ENCODE measurements at regions not wholly inside any gene's neighbourhood (a gene's known extent, or its start where the extent isn't known, plus 50 kb on each side); places are given as distances from the start of the nearest gene placed in this dataset.
"Not testable (repeated sequence)": the region's sequence is repeated elsewhere in the genome, so short reads cannot be mapped to it uniquely, and the experiment has no call there.

DNA sequence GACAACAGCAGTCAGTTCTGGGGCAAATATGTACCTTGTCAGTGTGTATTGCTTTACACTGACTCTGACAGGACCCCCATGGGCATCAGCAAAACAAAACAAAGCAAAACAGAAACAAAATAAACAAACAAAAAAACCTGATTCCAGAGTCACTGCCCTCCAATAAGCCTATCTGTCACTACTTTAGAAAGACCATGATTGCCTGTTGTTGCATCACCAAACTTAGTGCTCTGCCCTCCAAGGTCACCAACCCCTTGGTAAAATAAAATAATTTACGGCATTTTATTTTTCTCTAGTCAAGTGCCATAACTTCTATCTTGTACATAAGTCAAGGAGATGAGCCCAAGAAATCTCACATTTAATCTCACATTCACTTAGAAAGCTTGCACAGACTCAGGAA lies 120.9 kb upstream of the ADAMTS3 start:
- Histone ChIP-seq H3K4me1 (ENCODE audit: control insufficient read depth in 1 of 2, insufficient read depth in 2 of 2, low read length in 2 of 2) (no peaks in the 10 kb centered on the region), H3K4me2 (ENCODE audit: low read length) (no peak overlapping the region), H3K4me3 (replicated peaks in 1 of 2; ENCODE audit: low read depth in 1 of 2, low read length in 2 of 2) (no peak overlapping the region), H3K79me2 (ENCODE audit: insufficient read depth, low read length) (no peaks in the 10 kb centered on the region), H3K27ac (ENCODE audit: low read depth, low read length) (no peak overlapping the region), H3K27me3 (ENCODE audit: insufficient read depth, low read length) (no peaks in the 10 kb centered on the region), H4K20me1 (ENCODE audit: insufficient read depth) (no peaks in the 10 kb centered on the region), H3K9ac (ENCODE audit: low read length) (no peak overlapping the region), H2AFZ (ENCODE audit: low read depth, low read length, poor library complexity, severe bottlenecking) (no peak overlapping the region), H3K36me3 (ENCODE audit: control insufficient read depth in 1 of 2, insufficient read depth in 2 of 2, low read length in 2 of 2) (no peaks in the 10 kb centered on the region), H3K9me3 (ENCODE audit: control insufficient read depth in 1 of 2, insufficient read depth in 1 of 2, low read depth in 1 of 2, low read length in 2 of 2) (no peaks in the 10 kb centered on the region), H3K9me2 (ENCODE audit: insufficient read depth) (no peaks in the 10 kb centered on the region)
- POLR2A ChIA-PET, result no interaction called here
- RAD21 ChIA-PET (ENCODE audit: low non-redundant PET in 1 of 2, low total read pairs in 2 of 2, uncharacterized antibody in 2 of 2, unreplicated experiment in 2 of 2), result no interaction called here
- CTCF ChIA-PET, result no interaction called here
- BruUV-seq (replicated peaks), result no TSS peak
- TF ChIP-seq, protein P1, sequence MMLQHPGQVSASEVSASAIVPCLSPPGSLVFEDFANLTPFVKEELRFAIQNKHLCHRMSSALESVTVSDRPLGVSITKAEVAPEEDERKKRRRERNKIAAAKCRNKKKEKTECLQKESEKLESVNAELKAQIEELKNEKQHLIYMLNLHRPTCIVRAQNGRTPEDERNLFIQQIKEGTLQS (IDR thresholded peaks at IDR 0.05), result no peak
- TF ChIP-seq CBX3 (IDR thresholded peaks at IDR 0.05; ENCODE audit: low read depth) (no peak), JUND (IDR thresholded peaks at IDR 0.05) (no peak), EZH2phosphoT487 (IDR thresholded peaks at IDR 0.05; ENCODE audit: borderline replicate concordance) (no peak), EZH2 (IDR thresholded peaks at IDR 0.05) (no peak), POLR2A (IDR thresholded peaks at IDR 0.05; ENCODE audit: borderline replicate concordance, extremely low read depth, insufficient read depth, insufficient read length) (no peak), FOSL1 (IDR thresholded peaks at IDR 0.05; ENCODE audit: low read depth) (no peak), RAD21 (IDR thresholded peaks at IDR 0.05; ENCODE audit: low read depth) (no peak), ZNF274 (IDR thresholded peaks at IDR 0.05; ENCODE audit: low read depth, low read length) (no peak), TCF7L2 (IDR thresholded peaks at IDR 0.05; ENCODE audit: borderline replicate concordance, extremely low read depth, insufficient read depth, insufficient read length) (no peak), EGR1 (IDR thresholded peaks at IDR 0.05; ENCODE audit: low read depth) (no peak)
- TF ChIP-seq, protein P2, sequence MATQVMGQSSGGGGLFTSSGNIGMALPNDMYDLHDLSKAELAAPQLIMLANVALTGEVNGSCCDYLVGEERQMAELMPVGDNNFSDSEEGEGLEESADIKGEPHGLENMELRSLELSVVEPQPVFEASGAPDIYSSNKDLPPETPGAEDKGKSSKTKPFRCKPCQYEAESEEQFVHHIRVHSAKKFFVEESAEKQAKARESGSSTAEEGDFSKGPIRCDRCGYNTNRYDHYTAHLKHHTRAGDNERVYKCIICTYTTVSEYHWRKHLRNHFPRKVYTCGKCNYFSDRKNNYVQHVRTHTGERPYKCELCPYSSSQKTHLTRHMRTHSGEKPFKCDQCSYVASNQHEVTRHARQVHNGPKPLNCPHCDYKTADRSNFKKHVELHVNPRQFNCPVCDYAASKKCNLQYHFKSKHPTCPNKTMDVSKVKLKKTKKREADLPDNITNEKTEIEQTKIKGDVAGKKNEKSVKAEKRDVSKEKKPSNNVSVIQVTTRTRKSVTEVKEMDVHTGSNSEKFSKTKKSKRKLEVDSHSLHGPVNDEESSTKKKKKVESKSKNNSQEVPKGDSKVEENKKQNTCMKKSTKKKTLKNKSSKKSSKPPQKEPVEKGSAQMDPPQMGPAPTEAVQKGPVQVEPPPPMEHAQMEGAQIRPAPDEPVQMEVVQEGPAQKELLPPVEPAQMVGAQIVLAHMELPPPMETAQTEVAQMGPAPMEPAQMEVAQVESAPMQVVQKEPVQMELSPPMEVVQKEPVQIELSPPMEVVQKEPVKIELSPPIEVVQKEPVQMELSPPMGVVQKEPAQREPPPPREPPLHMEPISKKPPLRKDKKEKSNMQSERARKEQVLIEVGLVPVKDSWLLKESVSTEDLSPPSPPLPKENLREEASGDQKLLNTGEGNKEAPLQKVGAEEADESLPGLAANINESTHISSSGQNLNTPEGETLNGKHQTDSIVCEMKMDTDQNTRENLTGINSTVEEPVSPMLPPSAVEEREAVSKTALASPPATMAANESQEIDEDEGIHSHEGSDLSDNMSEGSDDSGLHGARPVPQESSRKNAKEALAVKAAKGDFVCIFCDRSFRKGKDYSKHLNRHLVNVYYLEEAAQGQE (IDR thresholded peaks at IDR 0.05; ENCODE audit: low read depth), result no peak
- TF ChIP-seq, protein P3, sequence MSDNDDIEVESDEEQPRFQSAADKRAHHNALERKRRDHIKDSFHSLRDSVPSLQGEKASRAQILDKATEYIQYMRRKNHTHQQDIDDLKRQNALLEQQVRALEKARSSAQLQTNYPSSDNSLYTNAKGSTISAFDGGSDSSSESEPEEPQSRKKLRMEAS (IDR thresholded peaks at IDR 0.05), result no peak
- TF ChIP-seq, protein P4, sequence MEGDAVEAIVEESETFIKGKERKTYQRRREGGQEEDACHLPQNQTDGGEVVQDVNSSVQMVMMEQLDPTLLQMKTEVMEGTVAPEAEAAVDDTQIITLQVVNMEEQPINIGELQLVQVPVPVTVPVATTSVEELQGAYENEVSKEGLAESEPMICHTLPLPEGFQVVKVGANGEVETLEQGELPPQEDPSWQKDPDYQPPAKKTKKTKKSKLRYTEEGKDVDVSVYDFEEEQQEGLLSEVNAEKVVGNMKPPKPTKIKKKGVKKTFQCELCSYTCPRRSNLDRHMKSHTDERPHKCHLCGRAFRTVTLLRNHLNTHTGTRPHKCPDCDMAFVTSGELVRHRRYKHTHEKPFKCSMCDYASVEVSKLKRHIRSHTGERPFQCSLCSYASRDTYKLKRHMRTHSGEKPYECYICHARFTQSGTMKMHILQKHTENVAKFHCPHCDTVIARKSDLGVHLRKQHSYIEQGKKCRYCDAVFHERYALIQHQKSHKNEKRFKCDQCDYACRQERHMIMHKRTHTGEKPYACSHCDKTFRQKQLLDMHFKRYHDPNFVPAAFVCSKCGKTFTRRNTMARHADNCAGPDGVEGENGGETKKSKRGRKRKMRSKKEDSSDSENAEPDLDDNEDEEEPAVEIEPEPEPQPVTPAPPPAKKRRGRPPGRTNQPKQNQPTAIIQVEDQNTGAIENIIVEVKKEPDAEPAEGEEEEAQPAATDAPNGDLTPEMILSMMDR (IDR thresholded peaks at IDR 0.05 in 2 of 3, conservative IDR thresholded peaks at IDR 0.05 in 1 of 3; ENCODE audit: borderline replicate concordance in 1 of 3, insufficient read depth in 1 of 3, low read depth in 2 of 3, low read length in 2 of 3), result no peak
- ATAC-seq, result no peak
- DNase-seq (ENCODE audit: low read depth, low spot score), result no peak
- intact Hi-C loops (cut with micrococcal nuclease), result no loop called here

DNA sequence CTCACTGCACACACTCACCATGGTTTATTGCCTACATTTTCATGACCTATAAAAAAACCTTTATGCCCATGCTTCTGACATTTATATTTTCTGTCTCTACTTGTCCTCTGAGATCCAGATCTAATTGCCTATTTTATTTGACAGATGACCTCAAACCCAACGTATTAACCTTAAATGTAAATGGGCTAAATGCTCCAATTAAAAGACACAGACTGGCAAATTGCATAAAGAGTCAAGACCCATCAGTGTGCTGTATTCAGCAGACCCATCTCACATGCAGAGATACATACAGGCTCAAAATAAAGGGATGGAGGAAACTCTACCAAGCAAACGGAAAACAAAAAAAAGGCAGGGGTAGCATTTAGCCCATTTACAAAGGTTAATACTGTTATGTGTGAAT lies 117.4 kb upstream of the ADAMTS3 start:
- H4K20me1 ChIP-seq (ENCODE audit: insufficient read depth); H2AFZ ChIP-seq (ENCODE audit: low read depth, low read length, poor library complexity, severe bottlenecking); DNase-seq (ENCODE audit: low read depth, low spot score); H3K9ac ChIP-seq (ENCODE audit: low read length); CTCF ChIA-PET; H3K36me3 ChIP-seq (ENCODE audit: control insufficient read depth in 1 of 2, insufficient read depth in 2 of 2, low read length in 2 of 2); BruUV-seq (replicated peaks); H3K4me3 ChIP-seq (replicated peaks in 1 of 2; ENCODE audit: low read depth in 1 of 2, low read length in 2 of 2); ATAC-seq; intact Hi-C loops (cut with micrococcal nuclease); H3K4me1 ChIP-seq (ENCODE audit: control insufficient read depth in 1 of 2, insufficient read depth in 2 of 2, low read length in 2 of 2); RAD21 ChIA-PET (ENCODE audit: low non-redundant PET in 1 of 2, low total read pairs in 2 of 2, uncharacterized antibody in 2 of 2, unreplicated experiment in 2 of 2); POLR2A ChIA-PET; H3K4me2 ChIP-seq (ENCODE audit: low read length); H3K9me2 ChIP-seq (ENCODE audit: insufficient read depth); H3K79me2 ChIP-seq (ENCODE audit: insufficient read depth, low read length); H3K9me3 ChIP-seq (ENCODE audit: control insufficient read depth in 1 of 2, insufficient read depth in 1 of 2, low read depth in 1 of 2, low read length in 2 of 2); H3K27me3 ChIP-seq (ENCODE audit: insufficient read depth, low read length); H3K27ac ChIP-seq (ENCODE audit: low read depth, low read length): not testable (repeated sequence)

Measured in HCT116 (cell line).